DOHH2 (cell line): ENCODE measurements at regions not wholly inside any gene's neighbourhood (a gene's known extent, or its start where the extent isn't known, plus 50 kb on each side); places are given as distances from the start of the nearest gene placed in this dataset.

Experiments
- EZH2phosphoT487 ChIP-seq: fragments of 200-600 bp; sonication (generic); IDR thresholded peaks from 2 replicates; pipeline ENCODE4 v1.6.1; 2017; ENCODE audit warnings: borderline replicate concordance, mild to moderate bottlenecking, antibody characterized with exemption, low read length, moderate library complexity, mixed read lengths
- TF ChIP-seq, protein P1 (sequence below): fragments of 200-600 bp; sonication (generic); IDR thresholded peaks from one replicate; pipeline ENCODE4 v1.5.1; 2014; ENCODE audit warnings: antibody characterized with exemption, mild to moderate bottlenecking, low read depth, low read length; ENCODE audit not compliant: poor library complexity, severe bottlenecking

DNA sequence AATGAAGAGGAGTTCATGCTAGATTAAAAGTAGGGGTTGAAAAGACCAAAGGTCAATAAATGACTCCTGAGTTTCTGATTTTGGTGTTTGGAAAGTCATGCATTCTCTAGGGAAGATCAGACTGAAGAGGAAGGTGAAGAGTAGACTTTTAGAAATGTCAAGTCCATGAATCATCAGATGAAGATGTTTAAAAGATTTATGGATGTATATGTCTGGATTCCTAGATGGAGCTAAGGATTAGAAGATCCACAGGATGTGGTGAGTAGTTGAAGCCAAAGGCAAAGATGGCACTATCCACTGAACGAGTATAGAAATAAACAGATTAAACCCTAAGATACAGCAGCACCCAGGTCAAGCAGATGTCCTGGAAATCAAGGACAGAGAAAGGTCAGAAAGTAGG is 298.5 kb downstream of the GPAM start:
- TF ChIP-seq, protein P1, sequence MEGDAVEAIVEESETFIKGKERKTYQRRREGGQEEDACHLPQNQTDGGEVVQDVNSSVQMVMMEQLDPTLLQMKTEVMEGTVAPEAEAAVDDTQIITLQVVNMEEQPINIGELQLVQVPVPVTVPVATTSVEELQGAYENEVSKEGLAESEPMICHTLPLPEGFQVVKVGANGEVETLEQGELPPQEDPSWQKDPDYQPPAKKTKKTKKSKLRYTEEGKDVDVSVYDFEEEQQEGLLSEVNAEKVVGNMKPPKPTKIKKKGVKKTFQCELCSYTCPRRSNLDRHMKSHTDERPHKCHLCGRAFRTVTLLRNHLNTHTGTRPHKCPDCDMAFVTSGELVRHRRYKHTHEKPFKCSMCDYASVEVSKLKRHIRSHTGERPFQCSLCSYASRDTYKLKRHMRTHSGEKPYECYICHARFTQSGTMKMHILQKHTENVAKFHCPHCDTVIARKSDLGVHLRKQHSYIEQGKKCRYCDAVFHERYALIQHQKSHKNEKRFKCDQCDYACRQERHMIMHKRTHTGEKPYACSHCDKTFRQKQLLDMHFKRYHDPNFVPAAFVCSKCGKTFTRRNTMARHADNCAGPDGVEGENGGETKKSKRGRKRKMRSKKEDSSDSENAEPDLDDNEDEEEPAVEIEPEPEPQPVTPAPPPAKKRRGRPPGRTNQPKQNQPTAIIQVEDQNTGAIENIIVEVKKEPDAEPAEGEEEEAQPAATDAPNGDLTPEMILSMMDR, result no peak
- TF ChIP-seq EZH2phosphoT487, result no peak
